ENCODE measurements at regions not wholly inside any gene's neighbourhood (a gene's known extent, or its start where the extent isn't known, plus 50 kb on each side); places are given as distances from the start of the nearest gene placed in this dataset.

- no peak for TF ChIP-seq ZNF274 (IDR thresholded peaks at IDR 0.05; ENCODE audit: low read depth, low read length)
- no peak for TF ChIP-seq YY1 (IDR thresholded peaks at IDR 0.05; ENCODE audit: insufficient read depth, insufficient read length)
- TF ChIP-seq SUZ12 (IDR thresholded peaks at IDR 0.05; ENCODE audit: extremely low read depth, insufficient read depth, insufficient read length): no peak
Observed at GRCh38 chr6:168956141-168956838, 297.4 kb downstream of the THBS2 start.
